CD14-positive monocyte (primary cell): ENCODE measurements at regions not wholly inside any gene's neighbourhood (a gene's known extent, or its start where the extent isn't known, plus 50 kb on each side); places are given as distances from the start of the nearest gene placed in this dataset.

Experiments used
- DNase-seq, 3 donors: peaks; one replicate each; pipeline ENCODE4 v3.0.0-alpha.2; 2011 to 2022
- H2AFZ ChIP-seq: 2 replicates; pipeline ENCODE4 v1.6.0; 2012; ENCODE audit warnings: mild to moderate bottlenecking, low read depth, low read length, inconsistent platforms; ENCODE audit not compliant: insufficient read depth, poor library complexity, severe bottlenecking
- H3K27ac ChIP-seq, 2 donors: 1 replicate in 1 of 2; 2 replicates in 1 of 2; pipeline ENCODE4 v1.5.1; 2012 to 2013; ENCODE audit warnings: low read length in 2 of 2, control low read depth in 1 of 2, inconsistent platforms in 1 of 2, low read depth in 1 of 2, mild to moderate bottlenecking in 1 of 2
- H3K27me3 ChIP-seq, 2 donors: one replicate each; pipeline versions ENCODE4 v1.6.0 to v1.6.1; 2011 to 2013; ENCODE audit warnings: low read length in 2 of 2; ENCODE audit not compliant: control insufficient read depth in 2 of 2, insufficient read depth in 2 of 2
- H3K36me3 ChIP-seq, 2 donors: replicated peaks in 1 of 2; 1 replicate in 1 of 2; 2 replicates in 1 of 2; pipeline versions ENCODE4 v1.5.1 to v1.6.1; 2012 to 2013; ENCODE audit warnings: low read length in 2 of 2, control low read depth in 1 of 2, inconsistent platforms in 1 of 2, mild to moderate bottlenecking in 1 of 2; ENCODE audit not compliant: insufficient read depth in 2 of 2, control insufficient read depth in 1 of 2
- H3K4me1 ChIP-seq, 2 donors: 1 replicate in 1 of 2; 2 replicates in 1 of 2; pipeline versions ENCODE4 v1.5.1 to v1.6.1; 2012 to 2013; ENCODE audit warnings: low read length in 2 of 2, control low read depth in 1 of 2, inconsistent platforms in 1 of 2, mild to moderate bottlenecking in 1 of 2, moderate library complexity in 1 of 2; ENCODE audit not compliant: insufficient read depth in 2 of 2, control insufficient read depth in 1 of 2
- H3K4me2 ChIP-seq: replicated peaks from 2 replicates; pipeline ENCODE3; 2012; ENCODE audit warnings: low read length, moderate library complexity, mild to moderate bottlenecking; ENCODE audit not compliant: poor library complexity, severe bottlenecking; ENCODE audit errors: extremely low read depth
- H3K4me3 ChIP-seq, 3 experiments: fragments of 200-600 bp in 1 of 3; sonication (generic) in 1 of 3; replicated peaks in 1 of 3; 1 replicate in 2 of 3; 2 replicates in 1 of 3; pipeline ENCODE4 v1.5.1; 2011 to 2013; ENCODE audit warnings: low read length in 3 of 3, mild to moderate bottlenecking in 3 of 3, control low read depth in 2 of 3, low read depth in 2 of 3, inconsistent platforms in 1 of 3, moderate library complexity in 1 of 3
- H3K79me2 ChIP-seq: 2 replicates; pipeline ENCODE4 v1.6.0; 2012; ENCODE audit warnings: mild to moderate bottlenecking, control low read depth, inconsistent platforms, low read length, moderate library complexity; ENCODE audit not compliant: insufficient read depth
- H3K9ac ChIP-seq: 2 replicates; pipeline ENCODE4 v1.6.0; 2017; ENCODE audit warnings: low read length, mild to moderate bottlenecking; ENCODE audit not compliant: insufficient read depth, poor library complexity, severe bottlenecking
- H3K9me3 ChIP-seq, 2 donors: replicated peaks in 1 of 2; 1 replicate in 1 of 2; 2 replicates in 1 of 2; pipeline versions ENCODE4 v1.5.1 to v1.6.1; 2012 to 2013; ENCODE audit warnings: low read length in 2 of 2, control low read depth in 1 of 2; ENCODE audit not compliant: control insufficient read depth in 1 of 2, insufficient read depth in 1 of 2
- H4K20me1 ChIP-seq: 2 replicates; pipeline ENCODE4 v1.6.0; 2012; ENCODE audit warnings: mild to moderate bottlenecking, low read length, control low read depth, moderate library complexity; ENCODE audit not compliant: insufficient read depth
- H3K27ac Mint-ChIP-seq, 7 donors: one replicate each; pipeline ENCODE4 v1.8.0; 2020; ENCODE audit warnings: mild to moderate bottlenecking in 7 of 7, mixed read lengths in 7 of 7, moderate library complexity in 6 of 7, inconsistent platforms in 2 of 7
- H3K27me3 Mint-ChIP-seq, 3 donors: one replicate each; pipeline ENCODE4 v1.8.0; 2021 to 2022; ENCODE audit warnings: low read depth in 3 of 3, mild to moderate bottlenecking in 3 of 3, mixed read lengths in 3 of 3, moderate library complexity in 3 of 3, inconsistent platforms in 1 of 3
- H3K36me3 Mint-ChIP-seq, 2 donors: one replicate each; pipeline ENCODE4 v1.8.0; 2020; ENCODE audit warnings: mixed read lengths in 2 of 2, inconsistent platforms in 1 of 2, mild to moderate bottlenecking in 1 of 2
- H3K4me1 Mint-ChIP-seq: one replicate; pipeline ENCODE4 v1.8.0; 2020; ENCODE audit warnings: mild to moderate bottlenecking, mixed read lengths
- H3K4me3 Mint-ChIP-seq, 2 donors: one replicate each; pipeline ENCODE4 v1.8.0; 2020; ENCODE audit warnings: mild to moderate bottlenecking in 2 of 2, mixed read lengths in 2 of 2, moderate library complexity in 1 of 2
- H3K9me3 Mint-ChIP-seq, 7 donors: one replicate each; pipeline ENCODE4 v1.8.0; 2020 to 2022; ENCODE audit warnings: mixed read lengths in 7 of 7, mild to moderate bottlenecking in 6 of 7, moderate library complexity in 6 of 7, inconsistent platforms in 2 of 7
- WGBS: methylation state at CpG from one replicate; pipeline ENCODE4 v1.1.5; 2013; ENCODE audit warnings: missing lambda C conversion rate; ENCODE audit not compliant: insufficient coverage; 5-methylcytosine and 5-hydroxymethylcytosine counted together
- intact Hi-C, 2 donors: fragments of 100-400 bp; cut with micrococcal nuclease; formaldehyde crosslinking; loops; one replicate each; pipeline versions ENCODE4 v1.15.0 to v1.15.1; 2023
- TF ChIP-seq, protein P1 (sequence below): fragments of 200-600 bp; IDR thresholded peaks from one replicate; pipeline ENCODE4 v1.8.0; 2022; ENCODE audit warnings: antibody characterized with exemption, mild to moderate bottlenecking

- DNase-seq = no peak
- Histone ChIP-seq H3K27ac (no peak overlapping the region), H3K27me3 (no peaks in the 10 kb centered on the region), H3K4me1 (no peaks in the 10 kb centered on the region), H3K9ac (no peak overlapping the region), H3K9me3 (no peaks in the 10 kb centered on the region), H3K4me3 (no peak overlapping the region), H3K36me3 (no peaks in the 10 kb centered on the region), H3K79me2 (no peaks in the 10 kb centered on the region), H4K20me1 (no peaks in the 10 kb centered on the region), H2AFZ (peak overlapping the region; percentile 32), H3K4me2 (no peak overlapping the region)
- Mint-ChIP-seq H3K27ac (no peak overlapping the region), H3K36me3 (no peaks in the 10 kb centered on the region), H3K4me3 (no peak overlapping the region), H3K4me1 (no peaks in the 10 kb centered on the region), H3K27me3 (no peaks in the 10 kb centered on the region), H3K9me3 (peaks cover 0 to 4% (median 2%) of the 10 kb centered on the region in 7 donors)
- intact Hi-C loops = no loop called here
- TF ChIP-seq, protein P1, sequence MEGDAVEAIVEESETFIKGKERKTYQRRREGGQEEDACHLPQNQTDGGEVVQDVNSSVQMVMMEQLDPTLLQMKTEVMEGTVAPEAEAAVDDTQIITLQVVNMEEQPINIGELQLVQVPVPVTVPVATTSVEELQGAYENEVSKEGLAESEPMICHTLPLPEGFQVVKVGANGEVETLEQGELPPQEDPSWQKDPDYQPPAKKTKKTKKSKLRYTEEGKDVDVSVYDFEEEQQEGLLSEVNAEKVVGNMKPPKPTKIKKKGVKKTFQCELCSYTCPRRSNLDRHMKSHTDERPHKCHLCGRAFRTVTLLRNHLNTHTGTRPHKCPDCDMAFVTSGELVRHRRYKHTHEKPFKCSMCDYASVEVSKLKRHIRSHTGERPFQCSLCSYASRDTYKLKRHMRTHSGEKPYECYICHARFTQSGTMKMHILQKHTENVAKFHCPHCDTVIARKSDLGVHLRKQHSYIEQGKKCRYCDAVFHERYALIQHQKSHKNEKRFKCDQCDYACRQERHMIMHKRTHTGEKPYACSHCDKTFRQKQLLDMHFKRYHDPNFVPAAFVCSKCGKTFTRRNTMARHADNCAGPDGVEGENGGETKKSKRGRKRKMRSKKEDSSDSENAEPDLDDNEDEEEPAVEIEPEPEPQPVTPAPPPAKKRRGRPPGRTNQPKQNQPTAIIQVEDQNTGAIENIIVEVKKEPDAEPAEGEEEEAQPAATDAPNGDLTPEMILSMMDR = no peak
- WGBS = no CpG with 5 or more reads among the region's 2 CpGs
Observed at GRCh38 chr2:144848423-144848822, 328.5 kb upstream of the ZEB2 start.

DNA sequence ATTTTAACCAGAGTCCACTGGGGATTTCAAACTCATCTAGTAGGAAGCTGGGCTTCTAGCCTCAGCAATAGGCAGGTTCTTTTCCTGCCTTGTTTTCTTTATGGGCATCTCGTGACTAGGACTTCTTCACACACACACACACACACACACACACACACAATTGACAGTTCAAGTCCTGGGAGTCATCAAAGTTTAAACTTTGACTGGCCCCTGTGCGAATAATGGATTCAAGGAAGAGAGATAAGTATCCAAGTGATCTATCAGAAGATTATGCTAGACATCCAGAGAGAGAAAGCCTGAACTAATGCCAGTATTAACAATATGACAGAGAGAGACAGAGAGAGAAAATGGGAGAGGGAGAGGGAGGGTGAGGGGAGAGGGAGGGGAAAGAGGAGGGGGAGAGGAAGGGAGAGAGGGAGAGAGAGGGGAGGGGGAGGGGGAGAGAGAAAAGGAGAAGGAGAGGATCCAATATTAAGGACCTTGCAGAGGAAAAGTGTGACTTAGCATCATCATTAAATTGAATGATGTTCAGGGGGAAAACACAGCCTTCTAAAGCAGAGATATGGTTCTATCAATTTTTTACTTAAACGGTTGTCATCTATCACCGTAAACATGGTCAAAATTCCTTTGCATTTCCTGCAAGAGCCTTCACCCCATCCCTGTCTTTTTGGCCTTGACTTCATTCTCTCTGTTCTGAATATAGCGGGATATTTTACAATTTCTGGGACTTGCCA lies 327.6 kb upstream of the ZEB2 start:
- intact Hi-C loops = no loop called here

More for the DNA sequence above, 327.6 kb upstream of the ZEB2 start:
- Mint-ChIP-seq H3K27me3 (no peaks in the 10 kb centered on the region), H3K36me3 (no peaks in the 10 kb centered on the region), H3K27ac (no peak overlapping the region), H3K4me3 (no peak overlapping the region), H3K4me1 (no peaks in the 10 kb centered on the region), H3K9me3 (peaks cover 0 to 4% (median 2%) of the 10 kb centered on the region in 7 donors)
- H3K27me3 ChIP-seq = no peaks in the 10 kb centered on the region
- H4K20me1 ChIP-seq = no peaks in the 10 kb centered on the region
- H3K4me1 ChIP-seq = no peaks in the 10 kb centered on the region
- 100% methylated on average over 2 of the region's 5 CpGs for WGBS
- H3K36me3 ChIP-seq = no peaks in the 10 kb centered on the region
- no peak overlapping the region for H3K4me3 ChIP-seq
- H3K27ac ChIP-seq = no peak overlapping the region
- H2AFZ ChIP-seq = no peak overlapping the region
- H3K4me2 ChIP-seq = no peak overlapping the region
- H3K9ac ChIP-seq = no peak overlapping the region
- no peaks in the 10 kb centered on the region for H3K9me3 ChIP-seq
- H3K79me2 ChIP-seq = no peaks in the 10 kb centered on the region
- no peak for DNase-seq
- TF ChIP-seq, protein P1 = no peak
